Hepatocyte (in vitro differentiated cells): ENCODE measurements at regions not wholly inside any gene's neighbourhood (a gene's known extent, or its start where the extent isn't known, plus 50 kb on each side); places are given as distances from the start of the nearest gene placed in this dataset.

ENCODE experiments used
- DNase-seq: peaks from one replicate; pipeline ENCODE4 v3.0.0-alpha.2; 2016; ENCODE audit warnings: low spot score
- H2AFZ ChIP-seq: fragments of 200-600 bp; sonication (generic); 2 replicates; pipeline ENCODE4 v1.6.0; 2016; ENCODE audit warnings: antibody characterized with exemption, mild to moderate bottlenecking
- H3K27ac ChIP-seq: fragments of 200-600 bp; sonication (generic); 2 replicates; pipeline ENCODE4 v1.5.1; 2016; ENCODE audit warnings: mild to moderate bottlenecking
- H3K27me3 ChIP-seq: fragments of 200-600 bp; sonication (generic); 2 replicates; pipeline ENCODE4 v1.6.1; 2016
- H3K36me3 ChIP-seq: fragments of 200-600 bp; sonication (generic); replicated peaks from 2 replicates; pipeline ENCODE4 v1.5.1; 2016; ENCODE audit warnings: low read depth; ENCODE audit not compliant: insufficient read depth
- H3K4me1 ChIP-seq: fragments of 200-600 bp; sonication (generic); 2 replicates; pipeline ENCODE4 v1.5.1; 2016; ENCODE audit warnings: mild to moderate bottlenecking, moderate library complexity; ENCODE audit not compliant: insufficient read depth
- H3K4me2 ChIP-seq: fragments of 200-600 bp; sonication (generic); 2 replicates; pipeline ENCODE4 v1.6.0; 2016
- H3K4me3 ChIP-seq: fragments of 200-600 bp; sonication (generic); 2 replicates; pipeline ENCODE4 v1.5.1; 2016; ENCODE audit warnings: mild to moderate bottlenecking
- H3K79me2 ChIP-seq: fragments of 200-600 bp; sonication (generic); 2 replicates; pipeline ENCODE4 v1.6.0; 2017; ENCODE audit warnings: mild to moderate bottlenecking
- H3K9me2 ChIP-seq: fragments of 200-600 bp; sonication (generic); replicated peaks from 2 replicates; pipeline ENCODE4 v1.6.0; 2017; ENCODE audit warnings: mild to moderate bottlenecking; ENCODE audit not compliant: insufficient read depth
- H3K9me3 ChIP-seq: fragments of 200-600 bp; sonication (generic); 2 replicates; pipeline ENCODE4 v1.5.1; 2016; ENCODE audit warnings: low read depth, mild to moderate bottlenecking
- H4K20me1 ChIP-seq: fragments of 200-600 bp; sonication (generic); 2 replicates; pipeline ENCODE4 v1.6.0; 2016; ENCODE audit warnings: mild to moderate bottlenecking; ENCODE audit not compliant: insufficient read depth, poor library complexity, severe bottlenecking
- EZH2 ChIP-seq: fragments of 200-600 bp; sonication (generic); IDR thresholded peaks from 2 replicates; pipeline ENCODE4 v1.6.1; 2016; ENCODE audit warnings: antibody characterized with exemption, mild to moderate bottlenecking, borderline replicate concordance
- EZH2phosphoT487 ChIP-seq: fragments of 200-600 bp; sonication (generic); IDR thresholded peaks from one replicate; pipeline ENCODE4 v1.6.1; 2018; ENCODE audit warnings: antibody characterized with exemption, mild to moderate bottlenecking, low read depth, moderate library complexity; ENCODE audit not compliant: unreplicated experiment, severe bottlenecking
- WGBS: methylation state at CpG from one replicate; pipeline ENCODE4 v1.1.6; 2016; ENCODE audit warnings: low lambda C conversion rate; ENCODE audit errors: missing lambda C conversion rate; 5-methylcytosine and 5-hydroxymethylcytosine counted together
- TF ChIP-seq, protein P1 (sequence below): fragments of 200-600 bp; sonication (generic); IDR thresholded peaks from 2 replicates; pipeline ENCODE4 v1.5.1; 2016; ENCODE audit warnings: antibody characterized with exemption, mild to moderate bottlenecking; ENCODE audit not compliant: poor library complexity

DNA sequence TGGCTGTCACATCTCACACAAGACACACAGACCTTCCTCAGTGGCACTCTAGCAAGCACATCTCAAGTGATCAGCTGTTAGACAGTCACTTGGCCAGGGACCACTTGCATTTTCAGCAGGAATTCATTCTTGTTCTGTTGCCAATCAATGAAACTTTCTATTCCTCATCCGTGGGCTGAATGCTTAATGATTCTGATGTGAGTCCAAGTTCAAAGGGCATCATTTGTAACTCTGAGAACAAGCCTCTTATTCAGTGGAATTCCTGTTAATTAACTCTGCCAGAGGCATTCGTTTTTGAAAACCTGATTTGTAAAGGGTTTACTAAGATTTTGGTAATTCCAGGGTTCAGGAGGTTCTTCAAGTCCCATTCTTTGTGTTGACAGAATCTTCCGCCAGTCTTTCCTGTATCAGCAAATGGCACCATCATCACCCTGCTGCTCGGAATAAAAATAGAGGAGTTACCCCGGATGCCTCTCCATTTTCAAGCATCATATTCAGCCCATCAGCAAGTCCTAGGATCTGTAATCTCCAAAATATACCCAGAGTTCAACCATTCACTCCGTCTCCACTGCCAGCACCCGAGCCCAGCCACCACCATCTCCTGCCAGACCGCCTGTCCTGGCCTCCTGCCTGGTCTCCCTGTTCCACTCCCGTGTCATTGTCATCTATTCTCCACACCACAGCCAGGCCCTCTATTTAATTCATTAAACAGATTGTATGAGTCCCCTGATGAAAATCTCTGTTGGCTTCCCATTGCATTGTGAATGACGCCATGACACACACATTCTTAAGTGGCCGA is 473.4 kb downstream of the AACS start:
- Histone ChIP-seq H3K9me2 (no peaks in the 10 kb centered on the region), H3K4me2 (no peak overlapping the region), H2AFZ (no peak overlapping the region), H3K27me3 (peaks cover 5% of the 10 kb centered on the region), H4K20me1 (no peaks in the 10 kb centered on the region), H3K9me3 (no peaks in the 10 kb centered on the region), H3K79me2 (no peaks in the 10 kb centered on the region), H3K36me3 (no peaks in the 10 kb centered on the region), H3K4me3 (no peak overlapping the region), H3K27ac (no peak overlapping the region), H3K4me1 (no peaks in the 10 kb centered on the region)
- TF ChIP-seq EZH2phosphoT487 (no peak), EZH2 (no peak)
- TF ChIP-seq, protein P1, sequence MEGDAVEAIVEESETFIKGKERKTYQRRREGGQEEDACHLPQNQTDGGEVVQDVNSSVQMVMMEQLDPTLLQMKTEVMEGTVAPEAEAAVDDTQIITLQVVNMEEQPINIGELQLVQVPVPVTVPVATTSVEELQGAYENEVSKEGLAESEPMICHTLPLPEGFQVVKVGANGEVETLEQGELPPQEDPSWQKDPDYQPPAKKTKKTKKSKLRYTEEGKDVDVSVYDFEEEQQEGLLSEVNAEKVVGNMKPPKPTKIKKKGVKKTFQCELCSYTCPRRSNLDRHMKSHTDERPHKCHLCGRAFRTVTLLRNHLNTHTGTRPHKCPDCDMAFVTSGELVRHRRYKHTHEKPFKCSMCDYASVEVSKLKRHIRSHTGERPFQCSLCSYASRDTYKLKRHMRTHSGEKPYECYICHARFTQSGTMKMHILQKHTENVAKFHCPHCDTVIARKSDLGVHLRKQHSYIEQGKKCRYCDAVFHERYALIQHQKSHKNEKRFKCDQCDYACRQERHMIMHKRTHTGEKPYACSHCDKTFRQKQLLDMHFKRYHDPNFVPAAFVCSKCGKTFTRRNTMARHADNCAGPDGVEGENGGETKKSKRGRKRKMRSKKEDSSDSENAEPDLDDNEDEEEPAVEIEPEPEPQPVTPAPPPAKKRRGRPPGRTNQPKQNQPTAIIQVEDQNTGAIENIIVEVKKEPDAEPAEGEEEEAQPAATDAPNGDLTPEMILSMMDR, result no peak
- no peak for DNase-seq
- whole genome bisulfite sequencing, result 86% methylated on average over 11 of the region's 11 CpGs

DNA sequence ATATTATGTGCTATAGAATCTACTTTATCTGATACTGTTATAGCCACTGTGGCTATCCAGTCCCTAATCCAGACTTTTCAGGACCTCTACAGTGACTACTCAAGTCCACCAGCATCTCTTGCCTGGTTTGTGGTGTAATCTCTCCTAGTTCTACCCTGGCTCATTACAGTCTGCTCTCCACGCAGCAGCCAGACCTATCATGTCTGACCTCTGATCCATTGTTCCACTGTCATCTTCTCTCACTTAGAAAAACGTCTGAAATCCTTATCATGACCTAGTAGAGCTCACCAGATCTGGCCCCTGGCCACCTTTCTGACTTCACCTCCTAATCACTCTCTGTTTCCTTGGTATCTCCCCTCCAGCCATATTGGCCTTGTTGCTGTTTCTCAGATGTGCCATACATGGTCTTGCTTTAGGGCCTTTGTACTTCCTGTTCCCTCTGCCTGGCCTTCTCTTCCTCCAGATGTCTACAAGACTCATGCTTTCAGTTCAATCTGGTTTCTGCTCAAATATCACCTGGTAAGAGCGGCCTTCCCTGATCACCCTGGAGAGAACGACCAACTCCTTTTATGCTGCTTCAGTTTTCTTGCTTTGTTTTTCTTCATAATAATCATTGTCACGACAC is 475.5 kb downstream of the AACS start:
- Histone ChIP-seq H3K4me1 (no peaks in the 10 kb centered on the region), H3K9me2 (no peaks in the 10 kb centered on the region), H3K4me2 (no peak overlapping the region), H3K27me3 (no peaks in the 10 kb centered on the region), H2AFZ (no peak overlapping the region), H3K9me3 (no peaks in the 10 kb centered on the region), H3K79me2 (no peaks in the 10 kb centered on the region), H3K4me3 (no peak overlapping the region), H3K36me3 (no peaks in the 10 kb centered on the region), H4K20me1 (no peaks in the 10 kb centered on the region), H3K27ac (no peak overlapping the region)
- TF ChIP-seq, protein P1, result no peak
- TF ChIP-seq EZH2phosphoT487 (no peak), EZH2 (no peak)
- WGBS, result 74% methylated on average over 5 of the region's 5 CpGs
- DNase-seq, result no peak

DNA sequence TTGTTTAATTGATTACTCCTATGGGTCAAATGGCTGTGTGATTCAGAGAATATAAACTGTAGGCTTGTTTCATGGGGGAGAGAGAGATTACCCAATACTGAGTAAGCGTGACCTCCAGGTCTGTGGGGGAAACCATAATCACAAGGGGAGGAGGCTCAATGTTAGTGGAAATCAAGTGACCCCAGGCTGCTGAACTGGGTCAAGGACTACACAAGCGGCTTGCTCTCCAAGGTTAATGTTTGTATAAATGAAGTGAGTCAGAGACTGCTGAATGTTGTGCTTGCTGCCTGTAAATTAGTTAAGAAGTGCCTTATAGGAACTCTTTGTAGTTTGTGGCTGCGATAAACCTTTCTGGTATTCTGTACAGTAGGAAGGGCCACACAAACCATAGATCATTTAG is 479.7 kb downstream of the AACS start:
- H3K9me3 ChIP-seq, result no peaks in the 10 kb centered on the region
- no peaks in the 10 kb centered on the region for H3K79me2 ChIP-seq
- DNase-seq, result no peak
- WGBS, result 77% methylated on average over 3 of the region's 3 CpGs
- no peak overlapping the region for H2AFZ ChIP-seq
- H3K27me3 ChIP-seq, result no peaks in the 10 kb centered on the region
- H3K27ac ChIP-seq, result no peak overlapping the region
- no peak for TF ChIP-seq EZH2phosphoT487
- no peak for TF ChIP-seq EZH2
- TF ChIP-seq, protein P1, result no peak
- H4K20me1 ChIP-seq, result no peaks in the 10 kb centered on the region
- no peaks in the 10 kb centered on the region for H3K4me1 ChIP-seq
- H3K9me2 ChIP-seq, result no peaks in the 10 kb centered on the region
- H3K4me3 ChIP-seq, result no peak overlapping the region
- no peak overlapping the region for H3K4me2 ChIP-seq
- no peaks in the 10 kb centered on the region for H3K36me3 ChIP-seq
